Urinary bladder (tissue), 3 donors: ENCODE measurements at regions not wholly inside any gene's neighbourhood (a gene's known extent, or its start where the extent isn't known, plus 50 kb on each side); places are given as distances from the start of the nearest gene placed in this dataset.
"Not testable (repeated sequence)": the region's sequence is repeated elsewhere in the genome, so short reads cannot be mapped to it uniquely, and the experiment has no call there.

Experiments
- DNase-seq: peaks from one replicate; pipeline ENCODE4 v3.0.0-alpha.2; 2015; ENCODE audit errors: extremely low spot score
- H3K27ac ChIP-seq: one replicate; pipeline ENCODE4 v1.5.1; 2013; ENCODE audit warnings: low read depth, mild to moderate bottlenecking, moderate library complexity
- H3K36me3 ChIP-seq: one replicate; pipeline ENCODE4 v1.6.1; 2013; ENCODE audit warnings: mild to moderate bottlenecking, moderate library complexity; ENCODE audit not compliant: insufficient read depth
- H3K4me1 ChIP-seq: one replicate; pipeline ENCODE4 v1.6.1; 2013; ENCODE audit warnings: mild to moderate bottlenecking, moderate library complexity; ENCODE audit not compliant: insufficient read depth
- H3K4me3 ChIP-seq: one replicate; pipeline ENCODE4 v1.5.1; 2013; ENCODE audit warnings: low read depth, low read length
- WGBS: extraction: QIAGEN DNeasy Blood & Tissue Kit; methylation state at CpG from one replicate; pipeline ENCODE4 v1.1.7; 2013; 5-methylcytosine and 5-hydroxymethylcytosine counted together
- donor health status: healthy with polysubstance abuse.
- donor health status: healthy.

GRCh38 chr3:106282943-106283342 is 414.1 kb upstream of the CBLB start:
- Histone ChIP-seq H3K36me3 (no peaks in the 10 kb centered on the region), H3K4me1 (no peaks in the 10 kb centered on the region), H3K4me3 (no peak overlapping the region), H3K27ac (no peak overlapping the region)
- WGBS = 84% methylated on average over 3 of the region's 3 CpGs
- DNase-seq = no peak

GRCh38 chr3:106288781-106289180 is 420.0 kb upstream of the CBLB start:
- no peak for DNase-seq
- WGBS = 81% methylated on average over 4 of the region's 4 CpGs
- Histone ChIP-seq H3K4me1 (no peaks in the 10 kb centered on the region), H3K27ac (no peak overlapping the region), H3K36me3 (no peaks in the 10 kb centered on the region), H3K4me3 (no peak overlapping the region)

- no peak overlapping the region for H3K27ac ChIP-seq
- WGBS = 84% methylated on average over 1 of the region's 1 CpG
- no peak overlapping the region for H3K4me3 ChIP-seq
- H3K36me3 ChIP-seq = no peaks in the 10 kb centered on the region
- no peaks in the 10 kb centered on the region for H3K4me1 ChIP-seq
- no peak for DNase-seq
Observed at GRCh38 chr3:106290304-106290997, 421.6 kb upstream of the CBLB start.

DNA sequence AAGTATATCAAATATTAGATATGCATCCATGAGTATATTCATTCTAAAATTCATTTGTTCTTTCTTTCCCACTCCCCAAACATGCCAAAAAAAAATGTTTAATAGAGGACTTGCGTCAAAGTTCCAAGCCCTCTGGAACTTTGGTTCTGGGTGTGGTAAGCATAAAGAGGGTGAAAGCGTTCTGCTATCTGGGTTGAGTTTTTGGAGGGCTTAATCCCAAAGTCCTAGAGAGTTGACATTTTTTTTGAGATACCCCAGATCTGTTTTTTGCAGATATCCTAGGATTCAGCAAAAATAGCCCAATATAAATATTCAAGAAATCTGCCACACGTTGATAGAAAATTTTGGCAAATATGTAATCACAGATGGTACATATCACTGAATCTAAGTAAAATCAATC is 424.3 kb upstream of the CBLB start:
- no peak for DNase-seq
- WGBS = 50% methylated on average over 3 of the region's 3 CpGs
- Histone ChIP-seq H3K36me3 (no peaks in the 10 kb centered on the region), H3K4me1 (no peaks in the 10 kb centered on the region), H3K27ac (no peak overlapping the region), H3K4me3 (no peak overlapping the region)

DNA sequence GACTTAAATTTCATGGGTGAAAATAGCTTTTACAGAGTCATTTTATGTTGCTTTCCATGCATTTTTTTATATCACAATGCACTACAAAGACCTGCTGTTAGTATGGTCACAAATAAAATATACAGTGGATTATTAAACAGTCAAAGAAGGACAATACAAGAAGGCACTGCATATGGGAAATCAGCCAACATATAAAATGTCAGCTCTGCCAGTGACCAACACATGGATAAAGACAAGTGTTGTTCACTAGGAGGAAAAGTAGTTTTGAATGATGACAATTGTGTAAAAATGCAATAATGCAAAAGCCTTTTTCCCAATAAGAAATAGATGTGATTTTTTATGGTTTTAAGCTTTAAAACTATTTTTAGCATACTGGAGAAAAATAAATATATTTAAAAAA is 425.3 kb upstream of the CBLB start:
- no peak for DNase-seq
- H3K4me3 ChIP-seq = no peak overlapping the region
- no peak overlapping the region for H3K27ac ChIP-seq
- H3K36me3 ChIP-seq = no peaks in the 10 kb centered on the region
- no peaks in the 10 kb centered on the region for H3K4me1 ChIP-seq

- Histone ChIP-seq H3K36me3 (no peaks in the 10 kb centered on the region), H3K4me1 (no peaks in the 10 kb centered on the region), H3K27ac (no peak overlapping the region), H3K4me3 (no peak overlapping the region)
- WGBS = 98% methylated on average over 5 of the region's 5 CpGs
- no peak for DNase-seq
Observed at GRCh38 chr3:106296062-106296461, 427.2 kb upstream of the CBLB start.

- Histone ChIP-seq H3K4me3 (no peak overlapping the region), H3K27ac (no peak overlapping the region), H3K4me1 (no peaks in the 10 kb centered on the region), H3K36me3 (no peaks in the 10 kb centered on the region)
- 33% methylated on average over 2 of the region's 2 CpGs for WGBS
- no peak for DNase-seq
Observed at GRCh38 chr3:106299300-106300098, 430.7 kb upstream of the CBLB start.

DNA sequence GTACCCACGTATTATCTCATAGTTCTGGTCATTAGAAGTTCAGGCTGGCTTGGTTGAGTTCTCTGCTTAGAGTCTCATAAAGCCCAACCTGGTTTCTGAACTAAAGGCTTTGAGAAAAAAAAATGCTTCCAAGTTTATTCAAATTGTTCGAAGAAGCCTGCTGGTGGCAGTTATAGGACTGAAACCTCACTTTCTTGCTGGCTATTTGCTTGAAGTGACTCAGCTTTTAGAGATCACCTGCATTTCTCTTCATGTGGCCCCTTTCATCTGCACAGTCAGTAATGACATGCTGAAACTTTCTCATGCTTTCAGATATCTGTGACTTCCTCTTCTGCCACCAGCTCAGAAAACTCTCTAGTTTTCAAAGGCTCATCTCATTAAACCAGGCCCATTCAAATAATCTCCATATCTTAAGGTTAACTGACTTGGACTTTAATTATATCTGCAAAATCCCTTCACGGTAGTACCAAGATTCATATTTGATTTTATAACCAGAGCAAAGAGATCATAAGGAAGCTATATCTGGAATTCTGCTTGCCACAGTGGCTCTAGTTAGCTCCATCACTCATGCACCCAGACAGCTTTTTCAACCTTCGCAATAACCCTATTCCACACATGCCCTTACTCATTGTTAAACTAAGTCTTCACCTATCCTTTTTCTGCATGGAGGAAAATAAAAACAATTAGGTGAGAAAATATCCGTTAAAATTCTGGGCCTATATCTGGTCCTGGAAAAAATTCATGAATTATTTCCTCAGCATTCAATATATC is 433.8 kb upstream of the CBLB start:
- DNase-seq = no peak
- 57% methylated on average over 5 of the region's 5 CpGs for WGBS
- no peak overlapping the region for H3K4me3 ChIP-seq
- H3K4me1 ChIP-seq = no peaks in the 10 kb centered on the region
- no peaks in the 10 kb centered on the region for H3K36me3 ChIP-seq
- no peak overlapping the region for H3K27ac ChIP-seq

- no peak for DNase-seq
- H3K27ac ChIP-seq = no peak overlapping the region
- no peaks in the 10 kb centered on the region for H3K36me3 ChIP-seq
- no peak overlapping the region for H3K4me3 ChIP-seq
- no peaks in the 10 kb centered on the region for H3K4me1 ChIP-seq
Observed at GRCh38 chr3:106303766-106304165, 435.0 kb upstream of the CBLB start.

GRCh38 chr3:106305127-106305526 is 436.3 kb upstream of the CBLB start:
- Histone ChIP-seq H3K27ac (no peak overlapping the region), H3K36me3 (no peaks in the 10 kb centered on the region), H3K4me1 (no peaks in the 10 kb centered on the region), H3K4me3 (no peak overlapping the region)
- DNase-seq = no peak
- 85% methylated on average over 2 of the region's 2 CpGs for WGBS

DNA sequence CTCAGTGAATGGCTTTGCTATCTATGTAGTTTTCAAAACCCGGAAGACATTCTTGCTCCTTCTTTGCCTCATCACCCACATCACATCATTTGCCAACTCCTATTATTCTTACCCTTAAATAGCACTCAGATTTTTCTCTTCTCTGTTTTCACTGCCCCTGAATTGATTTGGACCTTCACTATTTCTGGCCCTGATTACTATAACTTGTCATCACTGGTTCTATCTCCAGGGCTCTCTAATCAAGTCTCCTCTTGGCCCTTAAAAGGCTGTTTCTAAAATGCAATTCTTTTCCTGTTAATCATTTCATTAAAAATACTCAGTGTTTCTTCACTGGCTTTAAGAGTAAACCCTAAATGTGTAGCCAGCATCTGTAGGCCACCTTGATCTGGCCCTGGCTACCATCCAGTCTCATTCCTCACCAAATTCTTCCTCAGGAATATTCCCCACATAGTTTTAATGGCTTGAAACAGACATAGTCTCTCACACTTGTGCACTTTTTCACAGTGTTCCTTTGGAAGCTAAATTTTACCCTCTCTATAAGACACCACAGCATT is 437.1 kb upstream of the CBLB start:
- Histone ChIP-seq H3K4me1 (no peaks in the 10 kb centered on the region), H3K36me3 (no peaks in the 10 kb centered on the region), H3K4me3 (no peak overlapping the region), H3K27ac (no peak overlapping the region)
- 68% methylated on average over 1 of the region's 1 CpG for WGBS
- no peak for DNase-seq

DNA sequence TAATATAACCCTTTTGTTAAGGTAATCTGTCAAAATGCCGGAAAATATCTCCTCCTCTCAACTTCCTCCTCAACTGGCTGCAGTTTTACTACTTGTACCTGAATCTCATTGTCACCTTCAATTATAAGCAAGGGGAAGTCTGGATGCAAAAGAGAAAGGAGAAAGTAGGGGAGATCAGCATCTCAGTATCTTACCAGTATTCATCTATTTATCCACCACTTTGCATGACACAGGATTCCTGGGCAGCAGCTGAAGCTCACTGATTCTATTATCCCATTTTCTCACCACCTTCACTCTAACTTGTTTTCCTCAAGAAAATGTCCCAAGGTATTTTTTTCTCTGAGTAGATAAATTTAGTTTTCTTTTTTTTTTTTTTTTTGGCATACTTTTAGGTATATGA is 440.5 kb upstream of the CBLB start:
- H3K27ac ChIP-seq = no peak overlapping the region
- no peak overlapping the region for H3K4me3 ChIP-seq
- H3K4me1 ChIP-seq = no peaks in the 10 kb centered on the region
- WGBS = 94% methylated on average over 1 of the region's 1 CpG
- DNase-seq = no peak
- no peaks in the 10 kb centered on the region for H3K36me3 ChIP-seq

GRCh38 chr3:106309798-106310197 is 441.0 kb upstream of the CBLB start:
- H3K36me3 ChIP-seq, H3K27ac ChIP-seq, H3K4me3 ChIP-seq, H3K4me1 ChIP-seq, DNase-seq: not testable (repeated sequence)
- 93% methylated on average over 4 of the region's 4 CpGs for WGBS
